ENCODE measurements at regions not wholly inside any gene's neighbourhood (a gene's known extent, or its start where the extent isn't known, plus 50 kb on each side); places are given as distances from the start of the nearest gene placed in this dataset.

- DNase-seq (no peak), ATAC-seq (no peak)
- WGBS, 2 donors, result 33 to 46% methylated on average over 2 of the region's 2 CpGs
- no peak for TF ChIP-seq POLR2A (IDR thresholded peaks at IDR 0.05)
- TF ChIP-seq CTCF (IDR thresholded peaks at IDR 0.05), result no peak
- Histone ChIP-seq H3K9me3 (no peaks in the 10 kb centered on the region), H3K4me3 (no peak overlapping the region), H3K27me3 (no peaks in the 10 kb centered on the region), H3K27ac (no peak overlapping the region), H3K4me1 (no peaks in the 10 kb centered on the region), H3K36me3 (replicated peaks in 1 of 2; ENCODE audit: insufficient read depth in 1 of 2, low read depth in 2 of 2) (no peaks in the 10 kb centered on the region)
- intact Hi-C loops (cut with DNase I), result no loop called here
These were observed 907.4 kb downstream of the NTRK3 start for GRCh38 chr15:87349181-87349580.

- WGBS, 2 donors, result 8 to 12% methylated on average over 6 of the region's 6 CpGs
- intact Hi-C loops (cut with DNase I), result no loop called here
- no peaks in the 10 kb centered on the region for H3K27me3 ChIP-seq
- DNase-seq (no peak), ATAC-seq (no peak)
- H3K9me3 ChIP-seq, result no peaks in the 10 kb centered on the region
- no peaks in the 10 kb centered on the region for H3K36me3 ChIP-seq (replicated peaks in 1 of 2; ENCODE audit: insufficient read depth in 1 of 2, low read depth in 2 of 2)
- H3K4me3 ChIP-seq, result no peak overlapping the region
- no peak overlapping the region for H3K27ac ChIP-seq
- no peaks in the 10 kb centered on the region for H3K4me1 ChIP-seq
- TF ChIP-seq CTCF (IDR thresholded peaks at IDR 0.05), result no peak
These were observed 907.8 kb downstream of the NTRK3 start for GRCh38 chr15:87348746-87349145.

- Histone ChIP-seq H3K4me1 (no peaks in the 10 kb centered on the region), H3K9me3 (no peaks in the 10 kb centered on the region), H3K27ac (no peak overlapping the region), H3K4me3 (no peak overlapping the region), H3K27me3 (no peaks in the 10 kb centered on the region), H3K36me3 (replicated peaks in 1 of 2; ENCODE audit: insufficient read depth in 1 of 2, low read depth in 2 of 2) (no peaks in the 10 kb centered on the region)
- 34 to 40% methylated on average over 3 of the region's 3 CpGs for WGBS, 2 donors
- TF ChIP-seq POLR2A (IDR thresholded peaks at IDR 0.05) (no peak), CTCF (IDR thresholded peaks at IDR 0.05) (no peak)
- intact Hi-C loops (cut with DNase I), result no loop called here
- ATAC-seq (no peak), DNase-seq (no peak)
These were observed 908.6 kb downstream of the NTRK3 start for GRCh38 chr15:87347806-87348515.

GRCh38 chr15:87345961-87346360 lies 910.6 kb downstream of the NTRK3 start:
- DNase-seq (no peak), ATAC-seq (no peak)
- Histone ChIP-seq H3K36me3 (replicated peaks in 1 of 2; ENCODE audit: insufficient read depth in 1 of 2, low read depth in 2 of 2) (no peaks in the 10 kb centered on the region), H3K4me1 (no peaks in the 10 kb centered on the region), H3K9me3 (no peaks in the 10 kb centered on the region), H3K27ac (no peak overlapping the region), H3K4me3 (no peak overlapping the region), H3K27me3 (no peaks in the 10 kb centered on the region)
- TF ChIP-seq CTCF (IDR thresholded peaks at IDR 0.05) (no peak), POLR2A (IDR thresholded peaks at IDR 0.05) (no peak)
- intact Hi-C loops (cut with DNase I), result no loop called here
- 73 to 83% methylated on average over 2 of the region's 2 CpGs for WGBS, 2 donors

- Histone ChIP-seq H3K27ac (no peak overlapping the region), H3K9me3 (no peaks in the 10 kb centered on the region), H3K27me3 (no peaks in the 10 kb centered on the region), H3K36me3 (replicated peaks in 1 of 2; ENCODE audit: insufficient read depth in 1 of 2, low read depth in 2 of 2) (no peaks in the 10 kb centered on the region), H3K4me1 (no peaks in the 10 kb centered on the region), H3K4me3 (no peak overlapping the region)
- ATAC-seq, result no peak
- DNase-seq, result no peak
- intact Hi-C loops (cut with DNase I), result no loop called here
- 27 to 31% methylated on average over 3 of the region's 3 CpGs for WGBS, 2 donors
- TF ChIP-seq CTCF (IDR thresholded peaks at IDR 0.05) (no peak), POLR2A (IDR thresholded peaks at IDR 0.05) (no peak)
These were observed 912.6 kb downstream of the NTRK3 start for GRCh38 chr15:87343966-87344365.

Data from body of pancreas (tissue), 4 donors.